ENCODE measurements at regions not wholly inside any gene's neighbourhood (a gene's known extent, or its start where the extent isn't known, plus 50 kb on each side); places are given as distances from the start of the nearest gene placed in this dataset.

GRCh38 chr16:17529982-17530760 lies 59.4 kb upstream of the XYLT1 start:
- no peak for DNase-seq

- DNase-seq, result no peak
These were observed 56.5 kb upstream of the XYLT1 start for GRCh38 chr16:17526956-17527937.

GRCh38 chr16:17524656-17525055 lies 53.9 kb upstream of the XYLT1 start:
- DNase-seq, result no peak

GRCh38 chr16:17520561-17520960 lies 49.8 kb upstream of the XYLT1 start:
- DNase-seq, result no peak

Data from DMS153 (cell line).